ENCODE measurements at regions not wholly inside any gene's neighbourhood (a gene's known extent, or its start where the extent isn't known, plus 50 kb on each side); places are given as distances from the start of the nearest gene placed in this dataset.

DNA sequence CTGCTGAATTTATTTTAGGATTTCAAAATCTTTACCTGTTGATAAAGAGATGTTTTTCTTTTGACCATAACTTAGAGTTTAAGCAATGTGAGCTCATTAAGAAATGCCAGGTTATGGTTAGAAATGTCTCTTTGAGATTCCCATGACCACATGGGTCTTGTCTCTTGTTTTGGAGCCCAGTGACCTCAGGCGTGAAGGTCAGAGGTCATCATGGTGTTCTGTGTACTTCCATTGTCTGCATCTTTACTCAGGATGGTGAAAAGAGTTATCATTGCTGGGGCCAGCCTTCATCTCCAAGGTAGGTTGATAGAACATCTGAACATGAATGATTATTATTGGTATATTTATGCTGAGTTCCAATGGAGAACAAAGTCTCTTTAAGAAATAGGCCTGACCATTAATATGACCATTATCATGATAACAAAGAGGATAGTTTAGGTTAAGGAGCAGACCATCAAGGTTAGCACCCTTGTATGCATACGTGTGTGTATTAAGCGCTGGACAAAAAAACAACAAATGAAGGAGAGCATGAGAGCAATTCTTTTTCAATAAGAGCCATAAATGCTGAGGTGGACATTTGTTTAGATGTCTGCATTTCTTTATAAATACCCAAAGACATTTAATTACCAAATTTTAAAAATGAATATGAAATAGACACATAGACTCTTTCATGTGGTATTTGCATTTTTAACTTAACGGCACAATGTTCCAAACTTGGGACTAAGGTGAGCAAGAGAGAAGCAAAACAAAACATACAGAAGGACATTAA, 120.6 kb upstream of the PAQR3 start:
- TF ChIP-seq POLR2AphosphoS5 (IDR thresholded peaks at IDR 0.05): no peak
- TF ChIP-seq, protein P1, sequence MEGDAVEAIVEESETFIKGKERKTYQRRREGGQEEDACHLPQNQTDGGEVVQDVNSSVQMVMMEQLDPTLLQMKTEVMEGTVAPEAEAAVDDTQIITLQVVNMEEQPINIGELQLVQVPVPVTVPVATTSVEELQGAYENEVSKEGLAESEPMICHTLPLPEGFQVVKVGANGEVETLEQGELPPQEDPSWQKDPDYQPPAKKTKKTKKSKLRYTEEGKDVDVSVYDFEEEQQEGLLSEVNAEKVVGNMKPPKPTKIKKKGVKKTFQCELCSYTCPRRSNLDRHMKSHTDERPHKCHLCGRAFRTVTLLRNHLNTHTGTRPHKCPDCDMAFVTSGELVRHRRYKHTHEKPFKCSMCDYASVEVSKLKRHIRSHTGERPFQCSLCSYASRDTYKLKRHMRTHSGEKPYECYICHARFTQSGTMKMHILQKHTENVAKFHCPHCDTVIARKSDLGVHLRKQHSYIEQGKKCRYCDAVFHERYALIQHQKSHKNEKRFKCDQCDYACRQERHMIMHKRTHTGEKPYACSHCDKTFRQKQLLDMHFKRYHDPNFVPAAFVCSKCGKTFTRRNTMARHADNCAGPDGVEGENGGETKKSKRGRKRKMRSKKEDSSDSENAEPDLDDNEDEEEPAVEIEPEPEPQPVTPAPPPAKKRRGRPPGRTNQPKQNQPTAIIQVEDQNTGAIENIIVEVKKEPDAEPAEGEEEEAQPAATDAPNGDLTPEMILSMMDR (IDR thresholded peaks at IDR 0.05 in 8 of 11, conservative IDR thresholded peaks at IDR 0.05 in 3 of 11): no peak
